ENCODE measurements at regions not wholly inside any gene's neighbourhood (a gene's known extent, or its start where the extent isn't known, plus 50 kb on each side); places are given as distances from the start of the nearest gene placed in this dataset.

DNA sequence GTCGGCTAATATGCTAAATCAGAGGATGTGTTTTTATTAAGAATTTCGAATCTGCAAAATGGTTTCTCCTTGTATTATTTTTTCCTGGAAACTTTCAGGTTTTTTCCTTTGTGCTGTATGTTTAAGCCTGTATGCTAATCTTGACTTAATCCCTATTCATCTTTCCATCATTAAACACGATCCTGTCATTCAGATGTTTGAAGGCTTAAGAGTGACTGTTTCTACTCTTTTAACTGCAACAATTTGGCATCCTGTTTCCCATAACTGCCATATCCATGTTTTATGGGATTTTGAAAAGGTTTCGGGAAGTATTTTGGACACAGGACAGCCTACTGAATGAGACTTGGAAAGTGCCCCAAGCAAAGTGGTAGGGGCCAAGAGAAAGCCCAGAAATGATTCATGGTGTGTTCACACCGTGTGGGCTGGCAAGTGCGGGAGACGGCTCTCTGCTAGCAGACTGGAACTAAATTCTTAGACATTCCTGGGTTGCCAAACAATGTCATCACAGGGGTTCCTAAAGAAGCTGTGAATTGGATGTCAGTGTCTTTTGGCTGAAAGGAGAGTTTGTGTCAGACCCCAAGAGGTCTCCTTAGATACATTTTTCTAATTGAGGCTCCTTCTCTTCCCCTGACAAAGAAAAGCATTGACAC, 125.4 kb upstream of the ADAMTS16 start:
- H3K4me3 ChIP-seq (ENCODE audit: low read depth, low read length): no peak overlapping the region
- in situ Hi-C loops (cut with HindIII; ENCODE audit: low sequenced_read_pairs): no loop called here
- TF ChIP-seq, protein P1, sequence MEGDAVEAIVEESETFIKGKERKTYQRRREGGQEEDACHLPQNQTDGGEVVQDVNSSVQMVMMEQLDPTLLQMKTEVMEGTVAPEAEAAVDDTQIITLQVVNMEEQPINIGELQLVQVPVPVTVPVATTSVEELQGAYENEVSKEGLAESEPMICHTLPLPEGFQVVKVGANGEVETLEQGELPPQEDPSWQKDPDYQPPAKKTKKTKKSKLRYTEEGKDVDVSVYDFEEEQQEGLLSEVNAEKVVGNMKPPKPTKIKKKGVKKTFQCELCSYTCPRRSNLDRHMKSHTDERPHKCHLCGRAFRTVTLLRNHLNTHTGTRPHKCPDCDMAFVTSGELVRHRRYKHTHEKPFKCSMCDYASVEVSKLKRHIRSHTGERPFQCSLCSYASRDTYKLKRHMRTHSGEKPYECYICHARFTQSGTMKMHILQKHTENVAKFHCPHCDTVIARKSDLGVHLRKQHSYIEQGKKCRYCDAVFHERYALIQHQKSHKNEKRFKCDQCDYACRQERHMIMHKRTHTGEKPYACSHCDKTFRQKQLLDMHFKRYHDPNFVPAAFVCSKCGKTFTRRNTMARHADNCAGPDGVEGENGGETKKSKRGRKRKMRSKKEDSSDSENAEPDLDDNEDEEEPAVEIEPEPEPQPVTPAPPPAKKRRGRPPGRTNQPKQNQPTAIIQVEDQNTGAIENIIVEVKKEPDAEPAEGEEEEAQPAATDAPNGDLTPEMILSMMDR (IDR thresholded peaks at IDR 0.05; ENCODE audit: low read depth, low read length): no peak
- peak; percentile 85 for DNase-seq (ENCODE audit: low read depth, low spot score)

DNA sequence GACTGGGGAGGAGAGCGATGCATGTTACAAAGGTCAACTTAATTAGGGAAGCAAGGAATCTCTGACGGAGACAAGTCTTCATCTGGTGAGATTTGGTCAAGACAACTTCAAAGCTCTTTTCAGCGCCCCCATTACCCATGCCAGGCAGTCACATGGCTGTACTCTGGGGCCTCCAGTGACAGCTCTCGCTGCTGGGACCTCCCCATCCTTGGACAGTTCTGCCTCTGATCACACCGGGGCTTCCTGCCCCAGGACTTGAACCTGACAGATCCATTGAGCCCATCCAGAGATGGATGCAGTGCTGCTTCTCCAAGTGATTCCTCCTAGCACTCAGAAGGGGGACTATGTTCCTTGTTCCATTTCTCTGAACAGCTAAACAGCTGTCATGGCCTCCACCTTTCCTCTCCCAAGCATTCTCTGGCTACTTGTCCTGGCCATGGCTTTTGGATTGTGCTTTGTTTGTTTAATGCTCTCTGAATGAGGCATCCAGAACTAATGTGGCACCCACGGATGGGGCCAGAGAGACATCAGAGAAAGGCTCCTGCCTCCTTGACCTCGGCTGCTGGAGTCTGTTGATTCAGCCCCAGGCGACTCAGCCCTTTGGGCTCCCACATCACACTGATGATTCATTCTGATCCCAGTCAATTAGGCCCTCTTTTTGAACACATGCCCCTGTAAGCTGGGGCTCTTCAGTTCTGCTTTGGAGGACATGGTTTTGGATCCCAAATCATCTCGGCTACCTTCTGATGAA, 122.1 kb upstream of the ADAMTS16 start:
- in situ Hi-C loops (cut with HindIII; ENCODE audit: low sequenced_read_pairs): no loop called here

DNA sequence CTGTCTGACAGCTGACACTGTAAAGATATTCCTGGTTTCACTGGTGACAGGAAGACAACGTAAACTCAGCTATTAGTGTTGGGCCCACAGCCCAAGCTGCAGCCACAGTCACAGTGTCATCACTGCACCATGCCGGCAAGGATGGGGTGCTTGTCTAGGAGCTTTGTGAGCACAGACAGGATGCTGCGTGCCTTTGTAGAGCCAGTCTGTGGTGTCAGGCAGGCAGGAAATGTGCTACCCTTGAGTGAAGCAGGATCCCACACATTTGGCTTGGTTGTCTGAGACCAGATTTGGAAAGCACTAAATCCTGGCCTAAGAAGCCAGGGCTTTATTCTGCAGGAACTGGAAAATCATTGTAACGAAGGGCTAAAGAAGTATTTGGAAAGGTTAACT, 121.6 kb upstream of the ADAMTS16 start:
- in situ Hi-C loops (cut with HindIII; ENCODE audit: low sequenced_read_pairs): no loop called here
- DNase-seq (ENCODE audit: low read depth, low spot score): peak; percentile 66
- H3K4me3 ChIP-seq (ENCODE audit: low read depth, low read length): no peak overlapping the region
- TF ChIP-seq, protein P1 (IDR thresholded peaks at IDR 0.05; ENCODE audit: low read depth, low read length): no peak

More for the DNA sequence above, 122.1 kb upstream of the ADAMTS16 start:
- H3K4me3 ChIP-seq (ENCODE audit: low read depth, low read length): no peak overlapping the region
- TF ChIP-seq, protein P1 (IDR thresholded peaks at IDR 0.05; ENCODE audit: low read depth, low read length): peak; percentile 3
- DNase-seq (ENCODE audit: low read depth, low spot score): peak; percentile 84

DNA sequence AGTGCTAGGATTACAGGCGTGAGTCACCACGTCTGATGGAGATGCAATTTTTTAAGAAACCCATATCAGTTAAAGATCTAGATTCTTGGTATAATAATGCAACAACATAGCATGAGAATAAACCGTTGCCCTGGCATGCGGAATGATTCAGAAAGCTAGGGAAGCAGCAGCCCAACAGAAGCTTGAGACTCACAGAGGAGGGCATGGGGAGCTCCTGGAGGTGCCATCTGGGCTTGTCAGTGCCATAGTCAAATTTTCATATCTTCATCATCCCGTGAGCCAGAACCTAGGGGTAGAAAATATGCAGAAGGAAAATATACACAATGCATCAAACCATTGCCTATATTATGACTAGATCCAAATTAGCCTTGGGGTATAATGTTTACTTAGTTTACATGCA, 118.7 kb upstream of the ADAMTS16 start:
- TF ChIP-seq, protein P1 (IDR thresholded peaks at IDR 0.05; ENCODE audit: low read depth, low read length): no peak
- H3K4me3 ChIP-seq (ENCODE audit: low read depth, low read length): no peak overlapping the region
- no peak for DNase-seq (ENCODE audit: low read depth, low spot score)
- in situ Hi-C loops (cut with HindIII; ENCODE audit: low sequenced_read_pairs): no loop called here

DNA sequence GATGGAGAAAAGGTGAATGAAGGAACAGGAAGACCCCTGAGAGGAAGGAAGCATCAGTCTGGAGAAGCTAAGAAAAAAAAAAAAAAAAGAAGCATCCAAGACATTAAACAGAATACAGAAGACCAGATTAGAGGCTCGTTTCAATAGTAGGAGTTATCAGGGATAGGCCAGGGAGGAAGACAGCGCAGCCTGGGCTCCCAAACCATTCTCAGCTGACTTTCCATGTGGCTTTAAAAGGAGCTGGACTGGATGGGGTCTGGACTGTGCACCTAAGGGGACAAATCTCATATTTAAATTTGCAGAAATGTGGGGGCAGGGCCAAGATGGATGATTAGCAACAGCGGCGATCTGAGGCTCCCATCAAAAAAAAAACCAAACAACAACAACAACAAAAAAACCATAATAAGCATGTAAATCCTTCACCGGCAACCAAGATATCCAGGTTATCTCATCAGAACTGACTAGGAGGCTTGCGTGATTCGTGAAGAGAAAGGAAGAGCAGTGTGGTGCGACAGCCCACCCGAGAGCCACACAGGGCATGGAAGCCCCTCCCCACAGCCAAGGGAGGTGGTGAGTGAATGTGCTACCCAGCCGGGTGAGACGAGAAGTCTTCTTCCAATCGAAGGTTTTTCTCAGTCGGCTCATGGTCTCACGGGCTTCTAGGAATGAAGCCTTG, 114.9 kb upstream of the ADAMTS16 start:
- in situ Hi-C loops (cut with HindIII; ENCODE audit: low sequenced_read_pairs): no loop called here
- no peak for DNase-seq (ENCODE audit: low read depth, low spot score)
- TF ChIP-seq, protein P1 (IDR thresholded peaks at IDR 0.05; ENCODE audit: low read depth, low read length): no peak
- no peak overlapping the region for H3K4me3 ChIP-seq (ENCODE audit: low read depth, low read length)

DNA sequence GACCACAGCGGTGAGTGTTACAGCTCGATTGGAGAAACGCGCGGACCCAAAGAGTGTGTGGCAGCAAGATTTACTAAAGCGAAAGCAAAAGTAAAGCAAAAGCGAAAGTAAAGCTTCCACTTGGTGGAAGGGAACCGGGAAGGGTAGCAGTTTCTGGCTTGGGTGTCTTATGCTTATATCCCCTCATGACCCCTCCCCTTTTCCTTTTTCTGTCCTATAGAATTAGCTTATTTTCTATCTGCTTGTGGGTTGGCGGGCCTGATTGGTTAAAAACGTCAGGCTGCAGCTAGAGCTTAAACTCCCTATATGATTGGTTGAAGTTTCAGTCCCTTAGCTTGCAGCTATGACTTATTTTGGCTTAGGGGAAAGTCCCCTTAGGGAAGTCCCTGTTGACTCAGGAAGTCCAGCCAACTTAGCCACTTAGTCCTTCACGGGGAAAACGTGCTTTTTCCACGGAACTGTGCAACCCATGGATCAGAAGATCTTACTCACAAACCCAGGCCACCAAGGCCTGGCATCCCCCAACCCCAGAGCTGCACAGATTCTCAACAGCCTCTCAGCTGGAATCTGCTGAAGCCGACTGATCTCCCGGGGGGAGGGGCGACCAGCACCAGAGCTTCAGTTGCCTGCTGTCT, 114.2 kb upstream of the ADAMTS16 start:
- TF ChIP-seq, protein P1 (IDR thresholded peaks at IDR 0.05; ENCODE audit: low read depth, low read length): no peak
- no peak overlapping the region for H3K4me3 ChIP-seq (ENCODE audit: low read depth, low read length)
- no peak for DNase-seq (ENCODE audit: low read depth, low spot score)
- in situ Hi-C loops (cut with HindIII; ENCODE audit: low sequenced_read_pairs): no loop called here

Data from astrocyte of the spinal cord (primary cell).